MG63 (cell line): ENCODE measurements at regions not wholly inside any gene's neighbourhood (a gene's known extent, or its start where the extent isn't known, plus 50 kb on each side); places are given as distances from the start of the nearest gene placed in this dataset.

Experiments
- DNase-seq: peaks from one replicate; pipeline ENCODE4 v3.0.0-alpha.2; 2020
- H3K27me3 ChIP-seq: fragments of 250-450 bp; sonication (Bioruptor Pico); 2 replicates; pipeline ENCODE4 v1.5.1; 2020; ENCODE audit warnings: mild to moderate bottlenecking, moderate library complexity
- H3K36me3 ChIP-seq: fragments of 250-450 bp; sonication (Bioruptor Pico); 2 replicates; pipeline ENCODE4 v1.5.1; 2020; ENCODE audit warnings: mild to moderate bottlenecking, moderate library complexity
- H3K4me3 ChIP-seq: fragments of 250-450 bp; sonication (Bioruptor Pico); 2 replicates; pipeline ENCODE4 v1.5.1; 2020; ENCODE audit warnings: mild to moderate bottlenecking, moderate library complexity
- H3K9me3 ChIP-seq: fragments of 250-450 bp; sonication (Bioruptor Pico); 2 replicates; pipeline ENCODE4 v1.5.1; 2020; ENCODE audit warnings: mild to moderate bottlenecking, moderate library complexity

- Histone ChIP-seq H3K36me3 (no peaks in the 10 kb centered on the region), H3K4me3 (no peak overlapping the region), H3K27me3 (no peaks in the 10 kb centered on the region), H3K9me3 (no peaks in the 10 kb centered on the region)
- no peak for DNase-seq
Observed at GRCh38 chr6:26170181-26170580, 83.0 kb downstream of the HFE start.

GRCh38 chr6:26170951-26171841 is 84.0 kb downstream of the HFE start:
- Histone ChIP-seq H3K9me3 (no peaks in the 10 kb centered on the region), H3K36me3 (no peaks in the 10 kb centered on the region), H3K27me3 (no peaks in the 10 kb centered on the region), H3K4me3 (peak overlapping the region; percentile 66)
- no peak for DNase-seq

GRCh38 chr6:26172608-26172968 is 85.4 kb downstream of the HFE start:
- peak overlapping the region; percentile 66 for H3K4me3 ChIP-seq
- H3K27me3 ChIP-seq = no peaks in the 10 kb centered on the region
- peak; percentile 17 for DNase-seq

GRCh38 chr6:26173836-26174145 is 86.6 kb downstream of the HFE start:
- Histone ChIP-seq H3K36me3 (no peaks in the 10 kb centered on the region), H3K27me3 (no peaks in the 10 kb centered on the region), H3K9me3 (no peaks in the 10 kb centered on the region), H3K4me3 (no peak overlapping the region)
- DNase-seq = no peak

More at GRCh38 chr6:26172608-26172968, 85.4 kb downstream of the HFE start:
- Histone ChIP-seq H3K36me3 (no peaks in the 10 kb centered on the region), H3K9me3 (no peaks in the 10 kb centered on the region)

GRCh38 chr6:26175033-26175427 is 87.8 kb downstream of the HFE start:
- H3K4me3 ChIP-seq = no peak overlapping the region
- no peak for DNase-seq
- H3K9me3 ChIP-seq = no peaks in the 10 kb centered on the region
- H3K36me3 ChIP-seq = no peaks in the 10 kb centered on the region
- H3K27me3 ChIP-seq = no peaks in the 10 kb centered on the region

- Histone ChIP-seq H3K9me3 (no peaks in the 10 kb centered on the region), H3K4me3 (no peak overlapping the region), H3K36me3 (no peaks in the 10 kb centered on the region), H3K27me3 (no peaks in the 10 kb centered on the region)
- peak; percentile 22 for DNase-seq
Observed at GRCh38 chr6:26175428-26176181, 88.4 kb downstream of the HFE start.

GRCh38 chr6:26179675-26180074 is 92.4 kb downstream of the HFE start:
- H3K36me3 ChIP-seq = no peaks in the 10 kb centered on the region

GRCh38 chr6:26180346-26180745 is 93.1 kb downstream of the HFE start:
- H3K27me3 ChIP-seq = no peaks in the 10 kb centered on the region
- DNase-seq = no peak
- no peaks in the 10 kb centered on the region for H3K9me3 ChIP-seq

More at GRCh38 chr6:26179675-26180074, 92.4 kb downstream of the HFE start:
- Histone ChIP-seq H3K4me3 (no peak overlapping the region), H3K27me3 (no peaks in the 10 kb centered on the region), H3K9me3 (no peaks in the 10 kb centered on the region)
- no peak for DNase-seq

GRCh38 chr6:26183237-26183580 is 96.0 kb downstream of the HFE start:
- H3K4me3 ChIP-seq = no peak overlapping the region
- H3K27me3 ChIP-seq = no peaks in the 10 kb centered on the region
- H3K9me3 ChIP-seq = no peaks in the 10 kb centered on the region
- H3K36me3 ChIP-seq = no peaks in the 10 kb centered on the region
- no peak for DNase-seq

More at GRCh38 chr6:26180346-26180745, 93.1 kb downstream of the HFE start:
- no peaks in the 10 kb centered on the region for H3K36me3 ChIP-seq
- H3K4me3 ChIP-seq = no peak overlapping the region

- Histone ChIP-seq H3K27me3 (no peaks in the 10 kb centered on the region), H3K4me3 (peak overlapping the region; percentile 42), H3K9me3 (no peaks in the 10 kb centered on the region)
Observed at GRCh38 chr6:26183581-26184366, 96.5 kb downstream of the HFE start.

GRCh38 chr6:26184367-26184891 is 97.2 kb downstream of the HFE start:
- DNase-seq = no peak
- Histone ChIP-seq H3K4me3 (peak overlapping the region; percentile 42), H3K36me3 (no peaks in the 10 kb centered on the region), H3K27me3 (no peaks in the 10 kb centered on the region), H3K9me3 (no peaks in the 10 kb centered on the region)

More at GRCh38 chr6:26183581-26184366, 96.5 kb downstream of the HFE start:
- peak; percentile 72 for DNase-seq
- H3K36me3 ChIP-seq = no peaks in the 10 kb centered on the region

GRCh38 chr6:26185004-26185403 is 97.8 kb downstream of the HFE start:
- no peaks in the 10 kb centered on the region for H3K9me3 ChIP-seq
- no peaks in the 10 kb centered on the region for H3K27me3 ChIP-seq
- no peak for DNase-seq
- no peak overlapping the region for H3K4me3 ChIP-seq
- no peaks in the 10 kb centered on the region for H3K36me3 ChIP-seq

GRCh38 chr6:26185802-26186201 is 98.6 kb downstream of the HFE start:
- no peak overlapping the region for H3K4me3 ChIP-seq
- no peaks in the 10 kb centered on the region for H3K36me3 ChIP-seq
- no peaks in the 10 kb centered on the region for H3K9me3 ChIP-seq
- DNase-seq = no peak
- H3K27me3 ChIP-seq = no peaks in the 10 kb centered on the region

GRCh38 chr6:26186652-26187051 is 99.4 kb downstream of the HFE start:
- H3K9me3 ChIP-seq = no peaks in the 10 kb centered on the region
- no peak overlapping the region for H3K4me3 ChIP-seq
- H3K36me3 ChIP-seq = no peaks in the 10 kb centered on the region
- H3K27me3 ChIP-seq = no peaks in the 10 kb centered on the region
- no peak for DNase-seq

- Histone ChIP-seq H3K27me3 (no peaks in the 10 kb centered on the region), H3K4me3 (no peak overlapping the region), H3K9me3 (no peaks in the 10 kb centered on the region), H3K36me3 (no peaks in the 10 kb centered on the region)
- no peak for DNase-seq
Observed at GRCh38 chr6:26187292-26187691, 100.1 kb downstream of the HFE start.

GRCh38 chr6:26187981-26188635 is 100.9 kb downstream of the HFE start:
- Histone ChIP-seq H3K9me3 (no peaks in the 10 kb centered on the region), H3K4me3 (peak overlapping the region; percentile 48), H3K36me3 (no peaks in the 10 kb centered on the region), H3K27me3 (no peaks in the 10 kb centered on the region)
- DNase-seq = peak; percentile 41
